Subcutaneous abdominal adipose tissue (tissue), 5 donors: ENCODE measurements at regions not wholly inside any gene's neighbourhood (a gene's known extent, or its start where the extent isn't known, plus 50 kb on each side); places are given as distances from the start of the nearest gene placed in this dataset.
"Not testable (repeated sequence)": the region's sequence is repeated elsewhere in the genome, so short reads cannot be mapped to it uniquely, and the experiment has no call there.

Source experiments
- H3K27ac ChIP-seq: one replicate; pipeline ENCODE4 v1.7.0; 2013; ENCODE audit warnings: low read depth, mild to moderate bottlenecking, inconsistent platforms, low read length, moderate library complexity
- H3K27me3 ChIP-seq, 5 donors: one replicate each; pipeline ENCODE4 v1.7.0; 2013; ENCODE audit warnings: low read length in 5 of 5, inconsistent platforms in 1 of 5; ENCODE audit not compliant: control insufficient read depth in 5 of 5, insufficient read depth in 4 of 5
- H3K36me3 ChIP-seq, 5 donors: one replicate each; pipeline ENCODE4 v1.7.0; 2013; ENCODE audit warnings: low read length in 5 of 5; ENCODE audit not compliant: control insufficient read depth in 5 of 5, insufficient read depth in 5 of 5
- H3K4me1 ChIP-seq, 5 donors: one replicate each; pipeline ENCODE4 v1.7.0; 2013; ENCODE audit warnings: low read length in 5 of 5, mild to moderate bottlenecking in 3 of 5, moderate library complexity in 1 of 5; ENCODE audit not compliant: control insufficient read depth in 5 of 5, insufficient read depth in 5 of 5
- H3K4me3 ChIP-seq, 5 donors: one replicate each; pipeline ENCODE4 v1.7.0; 2013; ENCODE audit warnings: low read length in 5 of 5, low read depth in 1 of 5
- H3K9ac ChIP-seq, 5 donors: one replicate each; pipeline ENCODE4 v1.7.0; 2013; ENCODE audit warnings: low read length in 5 of 5, mild to moderate bottlenecking in 4 of 5, moderate library complexity in 3 of 5
- H3K9me3 ChIP-seq, 5 donors: one replicate each; pipeline ENCODE4 v1.7.0; 2013; ENCODE audit warnings: low read length in 5 of 5; ENCODE audit not compliant: control insufficient read depth in 5 of 5
- donor health status: healthy.
- donor health status: healthy.
- donor health status: healthy.
- donor health status: healthy.
- donor health status: healthy.

- no peaks in the 10 kb centered on the region for H3K27me3 ChIP-seq
- no peaks in the 10 kb centered on the region for H3K9me3 ChIP-seq
- H3K27ac ChIP-seq: no peak overlapping the region
- no peak overlapping the region for H3K9ac ChIP-seq
- no peak overlapping the region for H3K4me3 ChIP-seq
- H3K36me3 ChIP-seq: no peaks in the 10 kb centered on the region
- no peaks in the 10 kb centered on the region for H3K4me1 ChIP-seq
Measured at GRCh38 chr3:81217101-81217500, 544.3 kb downstream of the GBE1 start.

DNA sequence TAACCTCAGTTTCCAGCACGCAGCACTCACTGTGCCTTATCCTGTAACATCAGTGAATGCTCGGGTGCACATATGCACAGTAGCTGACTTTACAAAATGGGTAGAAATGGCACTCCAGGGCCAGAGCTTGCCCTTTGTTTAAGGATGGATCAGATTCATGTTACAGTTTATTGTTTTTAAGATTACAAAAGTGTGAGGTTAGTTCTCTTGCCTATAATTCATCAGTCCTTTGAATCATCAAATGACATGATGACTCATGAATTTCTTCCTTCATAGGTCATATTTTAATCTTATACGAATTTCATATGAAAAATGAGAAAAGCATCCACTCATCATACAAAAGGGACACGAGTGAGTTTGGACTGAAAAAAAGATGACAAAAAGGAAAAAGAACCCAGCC is 545.3 kb downstream of the GBE1 start:
- Histone ChIP-seq H3K4me3 (no peak overlapping the region), H3K9ac (no peak overlapping the region), H3K9me3 (no peaks in the 10 kb centered on the region), H3K4me1 (no peaks in the 10 kb centered on the region), H3K27ac (no peak overlapping the region), H3K36me3 (no peaks in the 10 kb centered on the region), H3K27me3 (no peaks in the 10 kb centered on the region)

- H3K4me3 ChIP-seq: no peak overlapping the region
- H3K36me3 ChIP-seq: no peaks in the 10 kb centered on the region
- H3K4me1 ChIP-seq: no peaks in the 10 kb centered on the region
- no peak overlapping the region for H3K27ac ChIP-seq
- H3K9me3 ChIP-seq: no peaks in the 10 kb centered on the region
- no peak overlapping the region for H3K9ac ChIP-seq
- no peaks in the 10 kb centered on the region for H3K27me3 ChIP-seq
Measured at GRCh38 chr3:81214631-81215030, 546.8 kb downstream of the GBE1 start.

- Histone ChIP-seq H3K9me3 (no peaks in the 10 kb centered on the region), H3K27me3 (no peaks in the 10 kb centered on the region), H3K4me1 (no peaks in the 10 kb centered on the region), H3K4me3 (no peak overlapping the region), H3K9ac (no peak overlapping the region), H3K36me3 (no peaks in the 10 kb centered on the region), H3K27ac (no peak overlapping the region)
Measured at GRCh38 chr3:81199587-81199986, 561.9 kb downstream of the GBE1 start.

DNA sequence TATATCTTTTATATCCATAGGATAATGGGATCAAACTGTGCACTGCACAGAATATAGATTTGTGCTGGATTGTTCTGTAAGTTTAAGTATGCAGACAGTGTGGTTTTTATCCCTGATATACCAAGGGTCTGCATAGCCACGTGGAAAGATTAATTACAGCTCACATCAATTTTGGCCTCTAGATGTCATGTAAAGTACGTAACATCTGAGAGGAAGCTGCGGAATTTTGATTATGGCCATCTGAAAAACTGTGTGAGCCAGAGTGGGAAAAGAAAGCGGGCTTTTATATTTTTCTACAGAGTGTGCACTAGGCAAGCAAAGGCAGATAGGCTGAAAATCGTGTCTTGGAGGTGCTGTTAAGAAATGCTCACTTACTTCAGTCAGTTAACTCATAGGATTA is 562.7 kb downstream of the GBE1 start:
- Histone ChIP-seq H3K27me3 (no peaks in the 10 kb centered on the region), H3K4me3 (no peak overlapping the region), H3K9me3 (no peaks in the 10 kb centered on the region), H3K36me3 (no peaks in the 10 kb centered on the region), H3K9ac (no peak overlapping the region), H3K4me1 (no peaks in the 10 kb centered on the region), H3K27ac (no peak overlapping the region)

DNA sequence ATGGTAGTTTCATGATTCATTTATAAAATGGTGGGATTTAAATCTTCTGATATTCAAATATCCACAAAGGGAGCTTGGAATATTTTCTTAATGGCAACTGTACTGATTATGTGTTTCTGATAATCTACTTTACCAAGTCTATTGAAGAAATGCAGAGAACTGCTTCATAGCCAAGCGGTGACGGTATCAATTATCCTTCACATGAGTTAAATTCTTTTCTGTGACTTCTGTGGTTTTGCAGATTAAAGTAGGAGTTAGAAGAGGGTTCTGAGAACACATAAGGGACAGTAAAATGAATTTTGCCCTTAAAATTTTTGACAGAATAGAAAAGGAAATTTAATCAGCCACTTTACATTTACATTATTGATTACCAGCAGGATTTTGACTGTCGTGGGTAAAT is 563.2 kb downstream of the GBE1 start:
- Histone ChIP-seq H3K36me3 (no peaks in the 10 kb centered on the region), H3K4me1 (no peaks in the 10 kb centered on the region), H3K27me3 (no peaks in the 10 kb centered on the region), H3K4me3 (no peak overlapping the region), H3K27ac (no peak overlapping the region), H3K9ac (no peak overlapping the region), H3K9me3 (no peaks in the 10 kb centered on the region)

- no peak overlapping the region for H3K9ac ChIP-seq
- H3K27ac ChIP-seq: no peak overlapping the region
- no peaks in the 10 kb centered on the region for H3K9me3 ChIP-seq
- H3K27me3 ChIP-seq: no peaks in the 10 kb centered on the region
- H3K4me1 ChIP-seq: no peaks in the 10 kb centered on the region
- H3K36me3 ChIP-seq: no peaks in the 10 kb centered on the region
- no peak overlapping the region for H3K4me3 ChIP-seq
Measured at GRCh38 chr3:81197386-81197785, 564.1 kb downstream of the GBE1 start.

- Histone ChIP-seq H3K27ac (no peak overlapping the region), H3K9ac (no peak overlapping the region), H3K9me3 (no peaks in the 10 kb centered on the region), H3K27me3 (no peaks in the 10 kb centered on the region), H3K4me3 (no peak overlapping the region), H3K36me3 (no peaks in the 10 kb centered on the region), H3K4me1 (no peaks in the 10 kb centered on the region)
Measured at GRCh38 chr3:81195478-81195877, 566.0 kb downstream of the GBE1 start.

DNA sequence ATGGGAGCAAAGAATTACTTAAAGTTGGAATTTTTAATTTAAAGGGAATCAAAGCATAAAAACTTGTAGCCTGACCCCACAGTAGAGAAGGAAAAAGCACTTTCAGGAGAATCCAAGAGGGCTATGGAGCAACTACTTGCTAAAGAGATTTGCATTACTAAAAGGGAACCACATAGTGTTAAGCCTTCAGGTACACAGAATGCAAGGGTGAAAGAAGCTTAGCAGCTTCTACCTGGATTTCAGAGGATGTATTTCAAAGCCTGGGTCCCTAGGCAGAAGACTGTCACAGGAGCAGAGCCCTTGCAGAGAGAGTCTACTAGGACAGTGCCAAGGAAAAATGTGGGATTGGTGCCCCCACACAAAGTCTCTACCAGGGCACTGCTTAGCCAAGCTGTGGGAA is 575.0 kb downstream of the GBE1 start:
- no peak overlapping the region for H3K27ac ChIP-seq
- no peaks in the 10 kb centered on the region for H3K36me3 ChIP-seq
- H3K9ac ChIP-seq: no peak overlapping the region
- H3K9me3 ChIP-seq: peaks cover 0 to 7% (median 0%) of the 10 kb centered on the region in 5 donors
- H3K27me3 ChIP-seq: no peaks in the 10 kb centered on the region
- H3K4me1 ChIP-seq: no peaks in the 10 kb centered on the region
- H3K4me3 ChIP-seq: no peak overlapping the region

DNA sequence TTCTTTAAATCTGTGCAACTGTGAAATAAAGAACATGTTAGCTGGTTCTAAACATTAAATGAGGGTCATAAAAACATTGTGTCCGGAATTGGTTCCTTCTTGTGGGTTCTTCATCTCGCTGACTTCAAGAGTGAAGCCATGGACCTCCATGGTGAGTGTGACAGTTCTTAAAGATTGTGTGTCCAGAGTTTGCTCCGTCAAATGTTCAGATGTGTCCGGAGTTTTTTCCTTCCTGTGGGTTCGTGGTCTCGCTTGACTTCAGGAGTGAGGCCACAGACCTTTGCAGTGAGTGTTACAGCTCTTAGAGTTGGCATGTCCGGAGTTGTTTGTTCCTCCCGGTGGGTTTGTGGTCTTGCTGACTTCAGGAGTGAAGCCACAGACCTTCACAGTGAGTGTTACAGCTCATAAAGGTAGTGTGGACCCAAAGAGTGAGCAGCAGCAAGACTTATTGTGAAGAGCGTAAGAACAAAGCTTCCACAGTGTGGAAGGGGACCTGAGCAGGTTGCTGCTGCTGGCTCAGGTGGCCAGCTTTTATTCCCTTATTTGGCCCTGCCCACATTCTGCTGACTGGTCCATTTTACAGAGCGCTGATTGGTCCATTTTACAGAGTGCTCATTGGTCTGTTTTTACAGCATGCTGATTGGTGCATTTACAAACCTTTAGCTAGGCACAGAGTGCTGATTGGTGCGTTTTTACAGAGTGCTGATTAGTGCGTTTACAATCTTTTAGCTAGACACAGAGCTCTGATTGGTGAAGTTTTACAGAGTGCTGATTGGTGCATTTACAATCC is 579.2 kb downstream of the GBE1 start:
- not testable (repeated sequence) for H3K4me1 ChIP-seq, H3K4me3 ChIP-seq, H3K27ac ChIP-seq, H3K36me3 ChIP-seq, H3K9ac ChIP-seq, H3K27me3 ChIP-seq, H3K9me3 ChIP-seq
